WTC11 (cell line): ENCODE measurements at regions not wholly inside any gene's neighbourhood (a gene's known extent, or its start where the extent isn't known, plus 50 kb on each side); places are given as distances from the start of the nearest gene placed in this dataset.

Source experiments
- CBFB ChIP-seq: sonication (generic); formaldehyde crosslinking; IDR thresholded peaks from 2 replicates; pipeline ENCODE4 v1.8.1; 2022; ENCODE audit warnings: mild to moderate bottlenecking, low read depth, missing genetic modification reagents
- CTCF ChIP-seq: fragments of 200-600 bp; IDR thresholded peaks from 2 replicates; pipeline ENCODE4 v1.8.0; 2022; ENCODE audit warnings: antibody characterized with exemption
- E2F1 ChIP-seq: sonication (generic); formaldehyde crosslinking; IDR thresholded peaks from 2 replicates; pipeline ENCODE4 v1.8.0; 2022; ENCODE audit warnings: mild to moderate bottlenecking, missing genetic modification reagents
- SMAD3 ChIP-seq: sonication (generic); formaldehyde crosslinking; IDR thresholded peaks from 2 replicates; pipeline ENCODE4 v1.8.0; 2022; ENCODE audit warnings: missing genetic modification reagents, mild to moderate bottlenecking, borderline replicate concordance
- TF ChIP-seq, protein P1 (sequence below): sonication (generic); formaldehyde crosslinking; IDR thresholded peaks from 2 replicates; pipeline ENCODE4 v1.8.1; 2023; ENCODE audit warnings: mild to moderate bottlenecking, missing genetic modification reagents, borderline replicate concordance
- TF ChIP-seq, protein P2 (sequence below): sonication (generic); formaldehyde crosslinking; IDR thresholded peaks from 2 replicates; pipeline ENCODE4 v1.8.0; 2023; ENCODE audit warnings: missing genetic modification reagents, mild to moderate bottlenecking, borderline replicate concordance
- TF ChIP-seq, protein P3 (sequence below): sonication (generic); formaldehyde crosslinking; IDR thresholded peaks from 2 replicates; pipeline ENCODE4 v1.8.0; 2022; ENCODE audit warnings: mild to moderate bottlenecking, missing genetic modification reagents
- TF ChIP-seq, protein P4 (sequence below): sonication (generic); formaldehyde crosslinking; IDR thresholded peaks from 2 replicates; pipeline ENCODE4 v1.8.1; 2023; ENCODE audit warnings: mild to moderate bottlenecking, missing genetic modification reagents
- TF ChIP-seq, protein P5 (sequence below): sonication (generic); formaldehyde crosslinking; conservative IDR thresholded peaks from 2 replicates; pipeline ENCODE4 v1.8.1; 2022; ENCODE audit warnings: mild to moderate bottlenecking, missing genetic modification reagents

DNA sequence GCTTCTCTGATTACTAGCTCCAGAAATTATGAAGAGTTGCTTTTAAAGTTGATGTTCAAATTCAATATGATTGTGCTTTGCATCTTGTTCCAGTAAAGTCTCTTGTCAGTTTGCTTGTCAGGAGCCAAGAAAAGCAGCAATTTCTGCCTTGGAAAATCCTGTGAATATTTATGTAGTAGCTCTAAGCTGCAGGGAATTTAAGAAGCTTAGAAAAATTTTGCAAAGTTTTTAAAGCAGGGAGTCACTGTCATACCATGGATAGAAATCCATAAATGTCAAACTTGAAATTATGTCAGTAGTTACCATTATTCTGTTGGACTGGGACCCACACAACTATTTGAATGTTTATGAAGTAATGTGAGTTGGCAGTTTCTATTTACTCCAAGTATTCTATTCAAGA is 169.3 kb downstream of the TMEM200C start:
- TF ChIP-seq E2F1 (CRISPR knock-in tag) (no peak), CTCF (no peak), CBFB (CRISPR knock-in tag) (no peak), SMAD3 (CRISPR knock-in tag) (no peak)
- TF ChIP-seq, protein P1, sequence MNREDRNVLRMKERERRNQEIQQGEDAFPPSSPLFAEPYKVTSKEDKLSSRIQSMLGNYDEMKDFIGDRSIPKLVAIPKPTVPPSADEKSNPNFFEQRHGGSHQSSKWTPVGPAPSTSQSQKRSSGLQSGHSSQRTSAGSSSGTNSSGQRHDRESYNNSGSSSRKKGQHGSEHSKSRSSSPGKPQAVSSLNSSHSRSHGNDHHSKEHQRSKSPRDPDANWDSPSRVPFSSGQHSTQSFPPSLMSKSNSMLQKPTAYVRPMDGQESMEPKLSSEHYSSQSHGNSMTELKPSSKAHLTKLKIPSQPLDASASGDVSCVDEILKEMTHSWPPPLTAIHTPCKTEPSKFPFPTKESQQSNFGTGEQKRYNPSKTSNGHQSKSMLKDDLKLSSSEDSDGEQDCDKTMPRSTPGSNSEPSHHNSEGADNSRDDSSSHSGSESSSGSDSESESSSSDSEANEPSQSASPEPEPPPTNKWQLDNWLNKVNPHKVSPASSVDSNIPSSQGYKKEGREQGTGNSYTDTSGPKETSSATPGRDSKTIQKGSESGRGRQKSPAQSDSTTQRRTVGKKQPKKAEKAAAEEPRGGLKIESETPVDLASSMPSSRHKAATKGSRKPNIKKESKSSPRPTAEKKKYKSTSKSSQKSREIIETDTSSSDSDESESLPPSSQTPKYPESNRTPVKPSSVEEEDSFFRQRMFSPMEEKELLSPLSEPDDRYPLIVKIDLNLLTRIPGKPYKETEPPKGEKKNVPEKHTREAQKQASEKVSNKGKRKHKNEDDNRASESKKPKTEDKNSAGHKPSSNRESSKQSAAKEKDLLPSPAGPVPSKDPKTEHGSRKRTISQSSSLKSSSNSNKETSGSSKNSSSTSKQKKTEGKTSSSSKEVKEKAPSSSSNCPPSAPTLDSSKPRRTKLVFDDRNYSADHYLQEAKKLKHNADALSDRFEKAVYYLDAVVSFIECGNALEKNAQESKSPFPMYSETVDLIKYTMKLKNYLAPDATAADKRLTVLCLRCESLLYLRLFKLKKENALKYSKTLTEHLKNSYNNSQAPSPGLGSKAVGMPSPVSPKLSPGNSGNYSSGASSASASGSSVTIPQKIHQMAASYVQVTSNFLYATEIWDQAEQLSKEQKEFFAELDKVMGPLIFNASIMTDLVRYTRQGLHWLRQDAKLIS (CRISPR knock-in tag): no peak
- TF ChIP-seq, protein P2, sequence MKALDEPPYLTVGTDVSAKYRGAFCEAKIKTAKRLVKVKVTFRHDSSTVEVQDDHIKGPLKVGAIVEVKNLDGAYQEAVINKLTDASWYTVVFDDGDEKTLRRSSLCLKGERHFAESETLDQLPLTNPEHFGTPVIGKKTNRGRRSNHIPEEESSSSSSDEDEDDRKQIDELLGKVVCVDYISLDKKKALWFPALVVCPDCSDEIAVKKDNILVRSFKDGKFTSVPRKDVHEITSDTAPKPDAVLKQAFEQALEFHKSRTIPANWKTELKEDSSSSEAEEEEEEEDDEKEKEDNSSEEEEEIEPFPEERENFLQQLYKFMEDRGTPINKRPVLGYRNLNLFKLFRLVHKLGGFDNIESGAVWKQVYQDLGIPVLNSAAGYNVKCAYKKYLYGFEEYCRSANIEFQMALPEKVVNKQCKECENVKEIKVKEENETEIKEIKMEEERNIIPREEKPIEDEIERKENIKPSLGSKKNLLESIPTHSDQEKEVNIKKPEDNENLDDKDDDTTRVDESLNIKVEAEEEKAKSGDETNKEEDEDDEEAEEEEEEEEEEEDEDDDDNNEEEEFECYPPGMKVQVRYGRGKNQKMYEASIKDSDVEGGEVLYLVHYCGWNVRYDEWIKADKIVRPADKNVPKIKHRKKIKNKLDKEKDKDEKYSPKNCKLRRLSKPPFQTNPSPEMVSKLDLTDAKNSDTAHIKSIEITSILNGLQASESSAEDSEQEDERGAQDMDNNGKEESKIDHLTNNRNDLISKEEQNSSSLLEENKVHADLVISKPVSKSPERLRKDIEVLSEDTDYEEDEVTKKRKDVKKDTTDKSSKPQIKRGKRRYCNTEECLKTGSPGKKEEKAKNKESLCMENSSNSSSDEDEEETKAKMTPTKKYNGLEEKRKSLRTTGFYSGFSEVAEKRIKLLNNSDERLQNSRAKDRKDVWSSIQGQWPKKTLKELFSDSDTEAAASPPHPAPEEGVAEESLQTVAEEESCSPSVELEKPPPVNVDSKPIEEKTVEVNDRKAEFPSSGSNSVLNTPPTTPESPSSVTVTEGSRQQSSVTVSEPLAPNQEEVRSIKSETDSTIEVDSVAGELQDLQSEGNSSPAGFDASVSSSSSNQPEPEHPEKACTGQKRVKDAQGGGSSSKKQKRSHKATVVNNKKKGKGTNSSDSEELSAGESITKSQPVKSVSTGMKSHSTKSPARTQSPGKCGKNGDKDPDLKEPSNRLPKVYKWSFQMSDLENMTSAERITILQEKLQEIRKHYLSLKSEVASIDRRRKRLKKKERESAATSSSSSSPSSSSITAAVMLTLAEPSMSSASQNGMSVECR (CRISPR knock-in tag): no peak
- TF ChIP-seq, protein P3, sequence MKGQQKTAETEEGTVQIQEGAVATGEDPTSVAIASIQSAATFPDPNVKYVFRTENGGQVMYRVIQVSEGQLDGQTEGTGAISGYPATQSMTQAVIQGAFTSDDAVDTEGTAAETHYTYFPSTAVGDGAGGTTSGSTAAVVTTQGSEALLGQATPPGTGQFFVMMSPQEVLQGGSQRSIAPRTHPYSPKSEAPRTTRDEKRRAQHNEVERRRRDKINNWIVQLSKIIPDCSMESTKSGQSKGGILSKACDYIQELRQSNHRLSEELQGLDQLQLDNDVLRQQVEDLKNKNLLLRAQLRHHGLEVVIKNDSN (CRISPR knock-in tag): no peak
- TF ChIP-seq, protein P4, sequence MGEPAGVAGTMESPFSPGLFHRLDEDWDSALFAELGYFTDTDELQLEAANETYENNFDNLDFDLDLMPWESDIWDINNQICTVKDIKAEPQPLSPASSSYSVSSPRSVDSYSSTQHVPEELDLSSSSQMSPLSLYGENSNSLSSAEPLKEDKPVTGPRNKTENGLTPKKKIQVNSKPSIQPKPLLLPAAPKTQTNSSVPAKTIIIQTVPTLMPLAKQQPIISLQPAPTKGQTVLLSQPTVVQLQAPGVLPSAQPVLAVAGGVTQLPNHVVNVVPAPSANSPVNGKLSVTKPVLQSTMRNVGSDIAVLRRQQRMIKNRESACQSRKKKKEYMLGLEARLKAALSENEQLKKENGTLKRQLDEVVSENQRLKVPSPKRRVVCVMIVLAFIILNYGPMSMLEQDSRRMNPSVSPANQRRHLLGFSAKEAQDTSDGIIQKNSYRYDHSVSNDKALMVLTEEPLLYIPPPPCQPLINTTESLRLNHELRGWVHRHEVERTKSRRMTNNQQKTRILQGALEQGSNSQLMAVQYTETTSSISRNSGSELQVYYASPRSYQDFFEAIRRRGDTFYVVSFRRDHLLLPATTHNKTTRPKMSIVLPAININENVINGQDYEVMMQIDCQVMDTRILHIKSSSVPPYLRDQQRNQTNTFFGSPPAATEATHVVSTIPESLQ (CRISPR knock-in tag): no peak
- TF ChIP-seq, protein P5, sequence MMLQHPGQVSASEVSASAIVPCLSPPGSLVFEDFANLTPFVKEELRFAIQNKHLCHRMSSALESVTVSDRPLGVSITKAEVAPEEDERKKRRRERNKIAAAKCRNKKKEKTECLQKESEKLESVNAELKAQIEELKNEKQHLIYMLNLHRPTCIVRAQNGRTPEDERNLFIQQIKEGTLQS (CRISPR knock-in tag): no peak
